ENCODE measurements at regions not wholly inside any gene's neighbourhood (a gene's known extent, or its start where the extent isn't known, plus 50 kb on each side); places are given as distances from the start of the nearest gene placed in this dataset.
"Not testable (repeated sequence)": the region's sequence is repeated elsewhere in the genome, so short reads cannot be mapped to it uniquely, and the experiment has no call there.

DNA sequence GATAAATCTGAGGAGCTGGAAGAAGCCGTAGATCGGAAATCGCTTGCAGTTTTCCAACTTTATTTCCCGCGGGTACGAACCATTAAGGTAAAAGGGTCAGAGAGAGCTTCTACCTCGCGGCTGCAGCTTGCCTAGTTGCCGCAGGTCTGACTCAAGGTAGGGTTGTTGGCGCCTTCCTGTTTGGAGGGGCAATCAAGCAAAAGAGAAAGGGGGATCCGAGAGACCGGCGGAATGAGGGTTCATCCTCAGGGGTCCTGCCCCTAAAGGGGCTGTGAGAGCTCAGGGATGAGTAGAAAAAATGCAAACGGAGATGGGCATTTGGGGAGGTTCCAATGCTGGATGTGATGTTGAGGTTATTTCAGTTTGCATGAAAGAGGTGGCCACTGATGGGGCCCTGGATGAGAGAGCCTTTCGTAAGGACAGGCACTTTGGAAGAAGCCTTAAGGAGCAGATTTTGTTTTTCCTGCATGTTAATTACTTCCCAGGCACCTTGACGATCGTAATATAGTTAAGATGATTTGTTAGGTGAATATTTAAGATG lies 265.4 kb downstream of the CGGBP1 start:
- Histone ChIP-seq H3K27me3 (ENCODE audit: insufficient read depth, low read length) (peaks cover 19% of the 10 kb centered on the region), H3K27ac (ENCODE audit: low read depth, low read length) (no peak overlapping the region), H3K4me1 (ENCODE audit: insufficient read depth, low read length) (no peaks in the 10 kb centered on the region), H2AFZ (ENCODE audit: low read length) (no peak overlapping the region), H3K4me2 (ENCODE audit: insufficient read depth, low read length) (peak overlapping the region; percentile 57), H3K9me3 (ENCODE audit: low read depth, low read length) (no peaks in the 10 kb centered on the region), H3K4me3 (ENCODE audit: insufficient read depth, low read length) (peak overlapping the region; percentile 57), H4K20me1 (ENCODE audit: insufficient read depth, low read length) (no peaks in the 10 kb centered on the region), H3K36me3 (ENCODE audit: insufficient read depth, low read length) (no peaks in the 10 kb centered on the region), H3K79me2 (ENCODE audit: insufficient read depth, low read length) (no peaks in the 10 kb centered on the region)
- peak; percentile 64 for DNase-seq (ENCODE audit: insufficient read length, low spot score, missing footprints)
- TF ChIP-seq, protein P1, sequence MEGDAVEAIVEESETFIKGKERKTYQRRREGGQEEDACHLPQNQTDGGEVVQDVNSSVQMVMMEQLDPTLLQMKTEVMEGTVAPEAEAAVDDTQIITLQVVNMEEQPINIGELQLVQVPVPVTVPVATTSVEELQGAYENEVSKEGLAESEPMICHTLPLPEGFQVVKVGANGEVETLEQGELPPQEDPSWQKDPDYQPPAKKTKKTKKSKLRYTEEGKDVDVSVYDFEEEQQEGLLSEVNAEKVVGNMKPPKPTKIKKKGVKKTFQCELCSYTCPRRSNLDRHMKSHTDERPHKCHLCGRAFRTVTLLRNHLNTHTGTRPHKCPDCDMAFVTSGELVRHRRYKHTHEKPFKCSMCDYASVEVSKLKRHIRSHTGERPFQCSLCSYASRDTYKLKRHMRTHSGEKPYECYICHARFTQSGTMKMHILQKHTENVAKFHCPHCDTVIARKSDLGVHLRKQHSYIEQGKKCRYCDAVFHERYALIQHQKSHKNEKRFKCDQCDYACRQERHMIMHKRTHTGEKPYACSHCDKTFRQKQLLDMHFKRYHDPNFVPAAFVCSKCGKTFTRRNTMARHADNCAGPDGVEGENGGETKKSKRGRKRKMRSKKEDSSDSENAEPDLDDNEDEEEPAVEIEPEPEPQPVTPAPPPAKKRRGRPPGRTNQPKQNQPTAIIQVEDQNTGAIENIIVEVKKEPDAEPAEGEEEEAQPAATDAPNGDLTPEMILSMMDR (IDR thresholded peaks at IDR 0.05; ENCODE audit: extremely low read depth, low read depth, low read length), result no peak

DNA sequence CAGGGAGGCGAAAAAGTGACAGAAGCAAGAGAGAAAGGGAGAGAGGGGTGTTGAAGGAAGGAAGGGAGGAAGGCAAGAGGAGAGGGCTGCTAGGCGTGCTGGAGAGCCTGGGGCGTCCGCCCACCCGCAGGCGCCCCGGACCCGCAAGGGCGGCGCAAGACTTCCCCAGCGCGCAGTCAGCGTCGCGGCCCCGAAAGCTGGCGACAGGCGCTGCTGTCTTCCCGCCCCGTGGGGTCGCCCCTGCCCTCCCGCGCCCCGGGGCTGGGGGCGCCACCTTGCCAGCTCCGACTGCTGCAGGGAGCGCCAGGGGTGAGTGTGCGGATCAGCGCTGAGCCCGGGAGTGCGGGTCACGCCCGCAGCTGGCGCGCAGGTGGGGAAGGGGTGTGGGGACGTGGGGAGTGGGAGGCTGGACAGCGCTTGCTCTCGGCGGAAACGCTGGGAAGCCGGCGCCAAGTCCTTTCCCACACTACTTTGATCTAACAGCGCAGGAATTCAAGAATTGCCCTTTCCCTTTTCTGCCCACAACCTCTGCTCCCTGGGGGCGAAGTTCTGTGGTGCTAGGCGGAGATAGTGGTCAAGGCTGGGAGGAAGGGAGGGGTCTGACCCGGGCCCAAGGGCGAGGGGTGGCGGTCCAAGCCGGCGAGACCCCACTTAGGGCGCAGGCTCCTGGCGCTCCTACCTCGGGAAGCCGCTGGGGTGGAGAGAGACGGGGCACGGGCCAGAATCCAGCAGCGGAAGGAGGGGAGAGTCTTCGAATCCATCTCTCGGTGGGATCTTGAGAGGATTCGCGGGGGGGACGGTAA lies 266.1 kb downstream of the CGGBP1 start, which contains the start of gene HTR1F:
TSS of gene HTR1F (plus strand) at position 173 of the 803 bp plus-strand sequence.
- H3K36me3 ChIP-seq (ENCODE audit: insufficient read depth, low read length), result no peaks in the 10 kb centered on the region
- H3K27me3 ChIP-seq (ENCODE audit: insufficient read depth, low read length), result peaks cover 19% of the 10 kb centered on the region
- H2AFZ ChIP-seq (ENCODE audit: low read length), result peak within 1 kb of the TSS; percentile 29
- no peaks in the 10 kb centered on the region for H3K9me3 ChIP-seq (ENCODE audit: low read depth, low read length)
- DNase-seq (ENCODE audit: insufficient read length, low spot score, missing footprints), result peak; percentile 73
- H3K27ac ChIP-seq (ENCODE audit: low read depth, low read length), result no peak within 1 kb of the TSS
- TF ChIP-seq, protein P1 (IDR thresholded peaks at IDR 0.05; ENCODE audit: extremely low read depth, low read depth, low read length), result no peak
- no peaks in the 10 kb centered on the region for H3K79me2 ChIP-seq (ENCODE audit: insufficient read depth, low read length)
- no peaks in the 10 kb centered on the region for H3K4me1 ChIP-seq (ENCODE audit: insufficient read depth, low read length)
- H3K4me2 ChIP-seq (ENCODE audit: insufficient read depth, low read length), result peak within 1 kb of the TSS; percentile 57
- peak within 1 kb of the TSS; percentile 57 for H3K4me3 ChIP-seq (ENCODE audit: insufficient read depth, low read length)
- no peaks in the 10 kb centered on the region for H4K20me1 ChIP-seq (ENCODE audit: insufficient read depth, low read length)

DNA sequence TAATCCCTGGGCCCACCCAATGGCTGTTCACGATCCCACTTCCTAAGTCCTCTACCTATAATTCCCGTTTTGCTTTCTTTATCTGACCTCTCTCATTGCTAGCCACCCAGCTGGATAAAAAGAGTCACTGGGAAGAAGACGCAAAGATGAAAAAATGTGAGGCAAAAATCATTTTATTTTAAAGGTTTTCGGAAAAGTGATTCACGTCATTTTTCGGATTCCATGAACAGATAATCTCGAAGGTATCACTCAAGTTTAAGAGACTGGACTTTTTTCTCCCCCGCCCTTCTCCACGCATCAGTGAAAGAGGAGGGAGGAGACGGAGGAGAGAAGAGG lies 266.6 kb downstream of the CGGBP1 start:
- Histone ChIP-seq H3K9me3 (ENCODE audit: low read depth, low read length) (no peaks in the 10 kb centered on the region), H2AFZ (ENCODE audit: low read length) (peak overlapping the region; percentile 22), H3K4me3 (ENCODE audit: insufficient read depth, low read length) (peak overlapping the region; percentile 57), H3K27ac (ENCODE audit: low read depth, low read length) (no peak overlapping the region), H3K4me1 (ENCODE audit: insufficient read depth, low read length) (no peaks in the 10 kb centered on the region), H4K20me1 (ENCODE audit: insufficient read depth, low read length) (no peaks in the 10 kb centered on the region), H3K4me2 (ENCODE audit: insufficient read depth, low read length) (peak overlapping the region; percentile 57), H3K79me2 (ENCODE audit: insufficient read depth, low read length) (no peaks in the 10 kb centered on the region), H3K27me3 (ENCODE audit: insufficient read depth, low read length) (peaks cover 19% of the 10 kb centered on the region), H3K36me3 (ENCODE audit: insufficient read depth, low read length) (no peaks in the 10 kb centered on the region)
- DNase-seq (ENCODE audit: insufficient read length, low spot score, missing footprints), result peak; percentile 42
- TF ChIP-seq, protein P1 (IDR thresholded peaks at IDR 0.05; ENCODE audit: extremely low read depth, low read depth, low read length), result no peak

DNA sequence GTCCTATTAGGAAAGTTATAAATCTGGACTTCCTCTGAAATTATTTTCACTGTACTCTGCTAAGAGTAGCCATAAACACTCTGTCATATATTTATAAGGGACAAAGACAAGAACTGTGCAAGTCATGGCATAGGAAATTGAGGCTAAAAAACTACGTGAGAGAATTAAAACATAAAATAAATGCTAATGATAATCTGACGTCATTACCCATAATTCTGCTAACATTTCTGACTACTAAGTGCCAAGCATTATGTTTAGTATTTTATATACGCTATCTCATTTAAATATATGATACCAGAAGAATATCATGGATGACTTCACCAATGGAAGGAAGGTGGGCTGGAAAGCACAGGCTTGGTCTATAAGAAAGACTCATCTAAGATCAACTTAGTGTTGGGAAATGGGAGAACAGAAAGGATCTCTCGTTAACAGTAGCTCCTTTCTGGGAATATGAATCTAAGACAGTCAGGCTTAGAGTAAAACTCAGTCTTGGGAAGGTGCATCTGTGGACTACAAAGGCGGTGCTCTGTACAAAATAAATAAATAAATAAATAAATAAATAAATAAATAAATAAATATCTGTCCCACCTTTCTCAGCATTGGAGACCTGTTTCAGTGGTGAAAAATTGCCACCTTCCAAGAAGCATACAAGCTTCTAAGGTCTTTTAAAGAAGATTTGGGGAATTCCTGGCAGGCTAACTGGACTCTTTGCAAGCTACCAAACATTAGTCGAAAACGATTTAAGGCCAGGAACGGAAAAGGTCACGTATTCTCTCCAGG lies 267.4 kb downstream of the CGGBP1 start:
- Histone ChIP-seq H3K4me2 (ENCODE audit: insufficient read depth, low read length) (no peak overlapping the region), H4K20me1 (ENCODE audit: insufficient read depth, low read length) (no peaks in the 10 kb centered on the region), H3K4me1 (ENCODE audit: insufficient read depth, low read length) (no peaks in the 10 kb centered on the region), H3K9me3 (ENCODE audit: low read depth, low read length) (no peaks in the 10 kb centered on the region), H3K79me2 (ENCODE audit: insufficient read depth, low read length) (no peaks in the 10 kb centered on the region), H3K27ac (ENCODE audit: low read depth, low read length) (no peak overlapping the region), H3K4me3 (ENCODE audit: insufficient read depth, low read length) (no peak overlapping the region), H2AFZ (ENCODE audit: low read length) (no peak overlapping the region), H3K27me3 (ENCODE audit: insufficient read depth, low read length) (peaks cover 19% of the 10 kb centered on the region), H3K36me3 (ENCODE audit: insufficient read depth, low read length) (no peaks in the 10 kb centered on the region)
- no peak for DNase-seq (ENCODE audit: insufficient read length, low spot score, missing footprints)
- TF ChIP-seq, protein P1 (IDR thresholded peaks at IDR 0.05; ENCODE audit: extremely low read depth, low read depth, low read length), result no peak

DNA sequence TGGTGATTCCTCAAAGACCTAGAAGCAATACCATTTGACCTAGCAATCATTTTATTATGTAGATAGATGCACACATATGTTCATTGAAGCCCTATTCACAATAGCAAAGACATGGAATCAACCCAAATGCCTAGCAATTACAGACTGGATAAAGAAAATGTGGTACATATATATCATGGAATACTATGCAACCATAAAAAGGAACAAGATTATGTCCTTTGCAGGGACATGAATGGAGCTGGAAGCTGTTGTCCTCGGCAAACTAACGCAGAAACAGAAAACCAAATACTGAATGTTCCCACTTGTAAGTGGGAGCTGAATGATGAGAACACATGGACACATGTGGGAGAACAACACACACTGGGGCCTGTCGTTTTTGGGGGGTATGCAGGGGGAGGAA lies 269.8 kb downstream of the CGGBP1 start:
- H2AFZ ChIP-seq (ENCODE audit: low read length); H3K4me1 ChIP-seq (ENCODE audit: insufficient read depth, low read length); H3K27ac ChIP-seq (ENCODE audit: low read depth, low read length); H3K4me2 ChIP-seq (ENCODE audit: insufficient read depth, low read length); DNase-seq (ENCODE audit: insufficient read length, low spot score, missing footprints); H3K79me2 ChIP-seq (ENCODE audit: insufficient read depth, low read length); H3K4me3 ChIP-seq (ENCODE audit: insufficient read depth, low read length); H3K9me3 ChIP-seq (ENCODE audit: low read depth, low read length); H4K20me1 ChIP-seq (ENCODE audit: insufficient read depth, low read length); H3K36me3 ChIP-seq (ENCODE audit: insufficient read depth, low read length): not testable (repeated sequence)
- H3K27me3 ChIP-seq (ENCODE audit: insufficient read depth, low read length), result peaks cover 19% of the 10 kb centered on the region

Measured in osteoblast (primary cell).